Transverse colon (tissue), 4 donors: ENCODE measurements at regions not wholly inside any gene's neighbourhood (a gene's known extent, or its start where the extent isn't known, plus 50 kb on each side); places are given as distances from the start of the nearest gene placed in this dataset.
"Not testable (repeated sequence)": the region's sequence is repeated elsewhere in the genome, so short reads cannot be mapped to it uniquely, and the experiment has no call there.

Source experiments
- DNase-seq: peaks from one replicate; pipeline ENCODE4 v3.0.0-alpha.2; 2019
- H3K27ac ChIP-seq, 4 donors: fragments of 200-600 bp; sonication (generic); 2 replicates each; pipeline ENCODE4 v1.5.1; 2016 to 2018; ENCODE audit warnings: inconsistent platforms in 4 of 4
- H3K27me3 ChIP-seq: fragments of 200-600 bp; sonication (generic); 2 replicates; pipeline ENCODE4 v1.5.1; 2017; ENCODE audit warnings: inconsistent platforms
- H3K36me3 ChIP-seq, 4 donors: fragments of 200-600 bp; sonication (generic); 2 replicates each; pipeline ENCODE4 v1.5.1; 2017 to 2019; ENCODE audit warnings: inconsistent platforms in 4 of 4
- H3K4me1 ChIP-seq, 4 donors: fragments of 200-600 bp; sonication (generic); 2 replicates each; pipeline ENCODE4 v1.5.1; 2017 to 2020; ENCODE audit warnings: inconsistent platforms in 4 of 4
- H3K4me3 ChIP-seq, 4 donors: fragments of 200-600 bp; sonication (generic); 1 replicate in 1 of 4; 2 replicates in 3 of 4; pipeline versions ENCODE4 v1.5.1 to v1.6.1; 2017 to 2019; ENCODE audit warnings: inconsistent platforms in 4 of 4
- H3K9me3 ChIP-seq, 2 donors: fragments of 200-600 bp; sonication (generic); 2 replicates each; pipeline ENCODE4 v1.5.1; 2017 to 2019; ENCODE audit warnings: inconsistent platforms in 2 of 2
- EP300 ChIP-seq: sonication (generic); formaldehyde crosslinking; IDR thresholded peaks from one replicate; pipeline ENCODE4 v1.6.1; 2017; ENCODE audit warnings: antibody characterized with exemption, low read depth
- POLR2A ChIP-seq: fragments of 450-650 bp; IDR thresholded peaks from one replicate; pipeline ENCODE4 v1.6.1; 2016; ENCODE audit warnings: antibody characterized with exemption, mild to moderate bottlenecking, moderate library complexity
- POLR2AphosphoS5 ChIP-seq, 3 donors: sonication (generic); formaldehyde crosslinking; IDR thresholded peaks; one replicate each; pipeline ENCODE4 v1.6.1; 2016; ENCODE audit warnings: antibody characterized with exemption in 3 of 3
- WGBS, 2 donors: methylation state at CpG; one replicate each; pipeline ENCODE4 v1.1.5; 2018; ENCODE audit warnings: low coverage in 1 of 2; 5-methylcytosine and 5-hydroxymethylcytosine counted together
- in situ Hi-C, 4 donors: fragments of 200-750 bp; cut with MboI; loops; one replicate each; pipeline versions ENCODE4 v1.15.0 to v1.15.1; 2017; ENCODE audit warnings: low sequenced_read_pairs in 3 of 4, low pct_ligation_motif_present in 1 of 4, low pct_unique_long_range_greater_than_20kb in 1 of 4
- intact Hi-C: fragments of 100-400 bp; cut with DNase I; formaldehyde crosslinking; loops from one replicate; pipeline ENCODE4 v1.15.1; 2023; ENCODE audit warnings: low total_unique reads
- TF ChIP-seq, protein P1 (sequence below), 5 experiments: fragments of 200-600 bp in 3 of 5; fragments of 450-650 bp in 2 of 5; sonication (generic) in 3 of 5; IDR thresholded peaks; 1 replicate in 2 of 5; 2 replicates in 3 of 5; pipeline ENCODE4 v1.5.1; 2016 to 2017; ENCODE audit warnings: antibody characterized with exemption in 5 of 5, inconsistent platforms in 3 of 5, mild to moderate bottlenecking in 2 of 5, moderate library complexity in 1 of 5

- intact Hi-C loops: no loop called here
- no peaks in the 10 kb centered on the region for H3K36me3 ChIP-seq
- 34 to 41% methylated on average over 4 of the region's 4 CpGs for WGBS, 2 donors
These were observed 105.7 kb upstream of the GPR141 start for GRCh38 chr7:37577901-37578300.

GRCh38 chr7:37578350-37578749, 105.2 kb upstream of the GPR141 start:
- no peak for DNase-seq
- H3K4me1 ChIP-seq: no peaks in the 10 kb centered on the region
- intact Hi-C loops: no loop called here
- in situ Hi-C loops: no loop called here
- H3K9me3 ChIP-seq: no peaks in the 10 kb centered on the region
- WGBS, 2 donors: 70 to 75% methylated on average over 1 of the region's 1 CpG
- H3K36me3 ChIP-seq: no peaks in the 10 kb centered on the region
- H3K4me3 ChIP-seq: no peak overlapping the region
- H3K27me3 ChIP-seq: no peaks in the 10 kb centered on the region
- no peak overlapping the region for H3K27ac ChIP-seq
- no peak for TF ChIP-seq EP300

More at GRCh38 chr7:37577901-37578300, 105.7 kb upstream of the GPR141 start:
- DNase-seq: no peak
- no peaks in the 10 kb centered on the region for H3K9me3 ChIP-seq
- TF ChIP-seq, protein P1, sequence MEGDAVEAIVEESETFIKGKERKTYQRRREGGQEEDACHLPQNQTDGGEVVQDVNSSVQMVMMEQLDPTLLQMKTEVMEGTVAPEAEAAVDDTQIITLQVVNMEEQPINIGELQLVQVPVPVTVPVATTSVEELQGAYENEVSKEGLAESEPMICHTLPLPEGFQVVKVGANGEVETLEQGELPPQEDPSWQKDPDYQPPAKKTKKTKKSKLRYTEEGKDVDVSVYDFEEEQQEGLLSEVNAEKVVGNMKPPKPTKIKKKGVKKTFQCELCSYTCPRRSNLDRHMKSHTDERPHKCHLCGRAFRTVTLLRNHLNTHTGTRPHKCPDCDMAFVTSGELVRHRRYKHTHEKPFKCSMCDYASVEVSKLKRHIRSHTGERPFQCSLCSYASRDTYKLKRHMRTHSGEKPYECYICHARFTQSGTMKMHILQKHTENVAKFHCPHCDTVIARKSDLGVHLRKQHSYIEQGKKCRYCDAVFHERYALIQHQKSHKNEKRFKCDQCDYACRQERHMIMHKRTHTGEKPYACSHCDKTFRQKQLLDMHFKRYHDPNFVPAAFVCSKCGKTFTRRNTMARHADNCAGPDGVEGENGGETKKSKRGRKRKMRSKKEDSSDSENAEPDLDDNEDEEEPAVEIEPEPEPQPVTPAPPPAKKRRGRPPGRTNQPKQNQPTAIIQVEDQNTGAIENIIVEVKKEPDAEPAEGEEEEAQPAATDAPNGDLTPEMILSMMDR (IDR thresholded peaks at IDR 0.05): no peak
- TF ChIP-seq EP300 (no peak), POLR2AphosphoS5 (IDR thresholded peaks at IDR 0.05) (no peak), POLR2A (no peak)
- in situ Hi-C loops: no loop called here
- H3K4me1 ChIP-seq: no peaks in the 10 kb centered on the region
- H3K27me3 ChIP-seq: no peaks in the 10 kb centered on the region
- no peak overlapping the region for H3K27ac ChIP-seq
- no peak overlapping the region for H3K4me3 ChIP-seq

GRCh38 chr7:37580376-37580775, 103.2 kb upstream of the GPR141 start:
- Histone ChIP-seq H3K4me3 (no peak overlapping the region), H3K4me1 (no peaks in the 10 kb centered on the region), H3K27me3 (no peaks in the 10 kb centered on the region), H3K36me3 (no peaks in the 10 kb centered on the region), H3K9me3 (no peaks in the 10 kb centered on the region), H3K27ac (no peak overlapping the region)
- TF ChIP-seq, protein P1 (IDR thresholded peaks at IDR 0.05): no peak
- no peak for TF ChIP-seq POLR2AphosphoS5 (IDR thresholded peaks at IDR 0.05)
- no peak for TF ChIP-seq POLR2A
- TF ChIP-seq EP300: no peak
- intact Hi-C loops: no loop called here
- in situ Hi-C loops: no loop called here
- WGBS, 2 donors: 56 to 65% methylated on average over 3 of the region's 3 CpGs
- DNase-seq: no peak

- DNase-seq, H3K27ac ChIP-seq, in situ Hi-C loops, H3K36me3 ChIP-seq, H3K27me3 ChIP-seq, H3K9me3 ChIP-seq, H3K4me1 ChIP-seq, intact Hi-C loops, H3K4me3 ChIP-seq: not testable (repeated sequence)
- WGBS, 2 donors: 79 to 100% methylated on average over 3 to 4 of the region's 4 CpGs
These were observed 98.7 kb upstream of the GPR141 start for GRCh38 chr7:37584651-37585463.

- DNase-seq: no peak
These were observed 92.7 kb upstream of the GPR141 start for GRCh38 chr7:37590824-37591223.

More at GRCh38 chr7:37590824-37591223, 92.7 kb upstream of the GPR141 start:
- Histone ChIP-seq H3K27ac (no peak overlapping the region), H3K27me3 (no peaks in the 10 kb centered on the region), H3K9me3 (no peaks in the 10 kb centered on the region), H3K4me3 (no peak overlapping the region), H3K4me1 (no peaks in the 10 kb centered on the region), H3K36me3 (no peaks in the 10 kb centered on the region)
- intact Hi-C loops: no loop called here
- WGBS, 2 donors: 63 to 71% methylated on average over 4 of the region's 4 CpGs
- in situ Hi-C loops: no loop called here
- TF ChIP-seq EP300: no peak
- TF ChIP-seq POLR2AphosphoS5 (IDR thresholded peaks at IDR 0.05): no peak
- no peak for TF ChIP-seq POLR2A
